ENCODE measurements at regions not wholly inside any gene's neighbourhood (a gene's known extent, or its start where the extent isn't known, plus 50 kb on each side); places are given as distances from the start of the nearest gene placed in this dataset.
A peak's percentile ranks its signal among the peaks of the same experiment; 100 is the strongest.

- no peak for DNase-seq
Measured at GRCh38 chr6:139659196-139659595, 284.7 kb upstream of the CITED2 start.

- DNase-seq, result no peak
Measured at GRCh38 chr6:139657119-139657518, 282.7 kb upstream of the CITED2 start.

GRCh38 chr6:139655783-139656705 lies 281.6 kb upstream of the CITED2 start:
- peak; percentile 1 for DNase-seq

DNA sequence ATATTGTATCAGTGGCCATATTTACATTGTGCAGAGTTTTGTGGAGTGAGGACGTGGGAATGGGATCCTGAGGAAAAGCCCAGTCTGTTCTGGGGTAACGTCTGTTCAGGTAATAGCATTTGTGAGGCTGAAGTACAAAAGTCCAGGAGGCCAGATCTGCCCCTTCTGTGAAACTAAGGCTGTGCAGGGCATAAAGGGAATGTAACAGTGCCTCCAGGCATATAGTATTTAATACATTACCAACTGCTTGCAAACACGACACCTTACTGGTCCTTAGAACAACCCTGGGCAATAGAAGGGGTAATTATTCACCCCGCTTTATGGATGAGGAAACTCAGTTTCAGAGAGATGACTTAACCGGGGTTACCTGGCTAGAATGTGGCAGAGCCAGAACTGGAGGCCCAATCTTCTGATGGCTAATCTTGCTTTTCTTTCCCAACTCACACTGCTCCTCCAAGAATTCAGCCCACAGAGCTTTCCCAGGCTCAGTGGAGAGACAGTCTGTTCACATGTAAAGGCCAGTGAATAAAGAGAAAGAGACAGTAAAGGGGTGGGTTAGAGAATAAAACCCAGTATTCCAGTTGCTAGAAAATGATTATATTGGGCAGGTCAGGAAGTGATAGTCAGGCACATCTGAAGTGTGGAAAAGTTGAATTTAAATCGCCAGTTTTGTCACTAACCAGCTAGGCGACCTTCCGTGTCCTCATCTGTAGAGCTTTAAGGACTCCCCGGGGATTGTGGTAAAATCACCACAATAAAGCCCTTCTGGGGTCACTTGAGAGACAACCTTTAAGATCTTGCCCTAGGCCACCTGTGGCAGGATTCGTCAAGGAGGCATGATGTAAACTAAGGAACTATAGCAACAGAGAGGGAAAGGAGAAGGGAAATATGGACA lies 280.7 kb upstream of the CITED2 start:
- no peak for DNase-seq

GRCh38 chr6:139654309-139654708 lies 279.9 kb upstream of the CITED2 start:
- DNase-seq, result no peak

GRCh38 chr6:139653111-139653510 lies 278.7 kb upstream of the CITED2 start:
- DNase-seq, result no peak

- DNase-seq, result no peak
Measured at GRCh38 chr6:139650941-139651340, 276.5 kb upstream of the CITED2 start.

DNA sequence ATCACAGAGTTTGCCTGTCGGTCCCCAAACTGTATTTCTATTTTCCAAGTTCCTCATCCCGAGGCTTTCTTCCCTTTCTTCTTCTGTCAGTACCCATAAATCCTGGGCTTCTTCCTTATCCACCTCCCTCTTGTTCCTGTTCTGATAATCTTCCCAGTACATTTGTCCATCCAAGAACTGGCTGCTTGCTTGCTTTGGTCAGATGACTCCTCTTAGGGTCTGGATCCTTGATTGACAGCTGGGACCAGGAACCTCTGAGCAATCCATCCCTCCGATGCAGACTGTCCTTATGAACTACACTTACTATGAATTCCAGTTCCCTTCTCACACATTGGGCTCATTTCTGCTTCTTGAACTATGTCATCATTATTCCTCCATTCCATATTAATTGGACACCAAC lies 275.3 kb upstream of the CITED2 start:
- DNase-seq, result no peak

- DNase-seq, result no peak
Measured at GRCh38 chr6:139649128-139649527, 274.7 kb upstream of the CITED2 start.

GRCh38 chr6:139648430-139649000 lies 274.1 kb upstream of the CITED2 start:
- DNase-seq, result no peak

DNA sequence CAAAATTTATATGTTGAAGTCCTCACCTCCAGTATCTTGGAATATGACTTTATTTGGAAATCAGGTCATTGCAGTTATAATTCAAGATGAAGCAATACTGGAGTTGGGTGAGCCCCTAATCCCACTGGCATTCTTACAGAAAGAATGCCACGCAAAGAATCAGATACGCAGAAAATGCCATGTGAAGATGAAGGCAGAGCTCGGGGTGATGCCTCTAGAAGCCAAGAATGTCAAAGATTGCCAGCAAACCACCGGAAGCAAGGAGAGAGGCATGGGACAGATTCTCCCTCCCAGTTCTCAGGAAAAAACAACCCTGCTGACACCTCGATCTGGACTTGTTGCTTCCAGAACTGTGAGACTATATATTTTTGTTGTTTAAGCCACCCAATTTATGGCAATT lies 273.4 kb upstream of the CITED2 start:
- DNase-seq, result no peak

- no peak for DNase-seq
Measured at GRCh38 chr6:139647016-139647415, 272.6 kb upstream of the CITED2 start.

GRCh38 chr6:139644821-139645220 lies 270.4 kb upstream of the CITED2 start:
- DNase-seq, result no peak

DNA sequence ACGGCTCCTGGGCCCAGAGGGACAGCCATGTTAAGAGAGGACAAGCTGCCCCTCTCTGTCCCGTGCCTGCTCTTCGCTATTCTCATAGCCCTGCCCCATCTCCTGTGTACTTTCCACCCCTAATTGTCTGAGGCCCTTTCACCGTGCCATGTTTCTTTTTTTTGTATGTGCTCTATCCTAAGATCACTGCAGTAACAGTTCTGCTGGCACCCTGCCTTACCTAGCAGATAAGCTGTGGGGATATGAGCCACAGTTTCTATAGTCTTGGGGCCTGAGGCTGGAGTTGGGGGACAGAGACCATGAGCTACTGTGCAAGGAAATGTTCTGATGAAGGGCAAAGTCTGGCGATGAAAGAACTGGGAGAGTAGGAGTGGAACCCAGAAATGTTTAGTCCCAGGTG lies 269.5 kb upstream of the CITED2 start:
- DNase-seq, result no peak

DNA sequence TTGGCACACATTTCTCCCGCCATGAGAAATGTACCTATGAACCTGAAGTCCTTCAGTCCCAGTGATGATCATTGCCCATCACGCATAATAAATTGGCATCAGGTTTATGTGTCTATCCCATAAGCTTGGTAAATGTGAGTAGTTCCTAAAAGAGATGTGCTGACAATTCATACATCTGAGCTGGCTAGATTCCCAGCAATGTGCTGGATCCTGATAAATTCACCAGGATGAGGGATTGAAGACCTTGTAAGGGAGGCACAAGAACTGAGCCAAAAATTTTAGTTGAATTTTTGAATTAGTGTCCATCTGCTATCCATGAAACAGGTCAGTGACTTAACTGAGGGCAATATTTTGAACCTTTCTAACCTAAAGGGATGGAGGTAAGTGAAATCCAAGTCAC lies 267.9 kb upstream of the CITED2 start:
- DNase-seq, result no peak

DNA sequence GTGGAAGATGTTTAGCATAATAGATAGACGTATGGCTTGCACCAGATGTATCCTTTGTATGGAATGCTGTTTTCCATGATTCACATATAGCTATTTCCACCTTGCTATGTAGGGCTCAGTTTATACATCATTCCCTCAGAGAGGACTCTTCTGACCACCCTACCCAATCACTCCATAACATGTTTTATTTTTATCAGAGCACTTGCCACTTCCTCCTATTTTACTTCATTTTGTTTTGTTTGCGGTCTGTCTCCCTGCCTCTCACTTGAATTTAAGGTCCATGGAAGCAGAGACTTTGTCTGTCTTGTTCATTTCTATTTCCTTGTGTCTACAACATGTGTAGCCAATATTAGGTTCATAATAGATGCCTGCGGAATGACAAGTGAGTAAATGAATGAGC lies 266.9 kb upstream of the CITED2 start:
- DNase-seq, result no peak

DNA sequence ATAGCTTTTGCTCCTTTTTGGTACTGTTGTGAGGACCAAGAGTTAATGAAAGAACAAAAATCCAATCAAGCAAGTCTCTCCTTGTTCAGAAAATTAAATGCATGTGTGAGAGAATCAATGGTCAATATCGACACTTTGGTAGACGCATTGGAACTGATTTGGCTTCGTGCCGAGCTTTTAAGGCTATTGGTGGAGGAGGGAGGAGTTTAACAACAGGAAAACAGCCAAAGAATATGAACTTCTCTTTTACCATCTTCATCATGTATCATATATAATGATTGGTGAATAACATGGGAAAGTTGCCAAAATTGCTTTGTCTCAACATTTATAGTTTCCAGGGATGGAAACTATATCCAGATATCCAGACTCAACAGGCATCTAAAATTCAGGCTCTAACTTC lies 266.5 kb upstream of the CITED2 start:
- DNase-seq, result no peak

- DNase-seq, result no peak
Measured at GRCh38 chr6:139640448-139640847, 266.0 kb upstream of the CITED2 start.

DNA sequence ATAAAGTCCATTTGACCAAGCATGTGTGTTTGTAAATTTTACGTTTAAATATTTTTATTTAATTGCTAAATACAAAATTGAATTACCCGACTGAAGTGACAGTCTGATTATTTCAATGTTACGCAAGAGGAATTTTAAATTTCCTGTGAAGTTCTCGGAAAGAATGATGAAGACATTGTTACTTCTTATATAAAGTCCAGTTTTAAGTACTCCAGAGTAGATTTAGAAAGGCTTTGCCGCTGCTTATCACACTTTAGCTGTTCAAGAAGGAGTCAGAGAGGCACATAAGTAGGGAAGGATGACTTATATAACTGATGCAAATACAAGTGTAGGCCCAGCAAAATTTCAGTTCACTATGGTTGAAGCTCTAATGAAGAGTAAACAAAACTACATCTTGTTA lies 265.1 kb upstream of the CITED2 start:
- no peak for DNase-seq

DNA sequence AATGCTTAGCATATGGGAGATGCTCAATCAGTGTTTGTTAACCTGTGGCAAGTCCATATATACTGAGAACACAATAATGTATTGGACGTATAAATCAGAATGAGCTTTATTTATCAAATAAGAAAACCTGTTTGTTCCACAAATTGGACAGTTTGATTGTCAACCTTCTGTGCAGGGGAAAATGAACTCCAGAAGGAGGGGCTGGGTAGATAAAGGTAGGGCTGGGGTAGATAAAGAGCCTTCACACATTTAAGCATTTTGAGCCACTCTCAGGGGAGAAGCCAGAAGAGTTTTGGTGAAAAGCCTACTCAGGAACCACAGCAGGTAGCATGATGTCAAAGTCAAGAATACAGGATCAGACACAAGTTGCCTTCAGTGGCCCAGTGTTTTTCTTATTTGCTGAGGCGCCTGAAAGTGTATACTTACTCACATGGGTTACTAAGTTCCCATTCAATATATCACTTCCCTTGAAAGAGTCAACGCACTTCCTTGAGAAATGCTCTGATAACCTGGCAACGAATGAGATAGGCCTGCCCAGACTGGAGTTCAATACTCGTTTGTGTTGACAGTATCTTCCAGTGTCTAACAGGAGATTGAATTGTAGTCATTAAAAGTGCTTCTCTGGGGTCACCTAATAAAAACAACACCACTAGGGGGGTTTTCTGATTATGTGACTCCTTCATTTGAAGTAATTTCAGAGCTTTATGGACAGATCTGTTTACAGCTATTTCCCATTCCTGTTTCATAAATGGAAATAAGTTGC lies 263.9 kb upstream of the CITED2 start:
- DNase-seq, result no peak

DNA sequence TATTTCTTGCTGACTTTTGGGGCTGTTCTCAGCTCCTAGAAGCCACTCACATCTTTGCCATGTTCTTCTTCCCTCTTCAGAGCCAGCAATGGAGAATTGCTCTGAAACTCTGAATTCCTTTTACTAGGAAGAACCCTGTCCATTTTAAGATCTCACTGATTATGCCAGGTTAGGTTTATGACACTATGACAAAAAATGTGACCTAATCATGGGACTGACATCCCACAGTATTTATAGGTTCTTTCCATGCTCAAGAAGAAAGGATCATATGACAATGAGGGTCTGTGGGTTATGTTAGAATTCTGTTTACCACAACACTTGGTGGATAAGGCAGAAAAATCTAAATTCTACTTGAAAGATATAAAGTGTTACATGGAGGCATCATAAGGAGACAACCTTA lies 263.3 kb upstream of the CITED2 start:
- no peak for DNase-seq

DNA sequence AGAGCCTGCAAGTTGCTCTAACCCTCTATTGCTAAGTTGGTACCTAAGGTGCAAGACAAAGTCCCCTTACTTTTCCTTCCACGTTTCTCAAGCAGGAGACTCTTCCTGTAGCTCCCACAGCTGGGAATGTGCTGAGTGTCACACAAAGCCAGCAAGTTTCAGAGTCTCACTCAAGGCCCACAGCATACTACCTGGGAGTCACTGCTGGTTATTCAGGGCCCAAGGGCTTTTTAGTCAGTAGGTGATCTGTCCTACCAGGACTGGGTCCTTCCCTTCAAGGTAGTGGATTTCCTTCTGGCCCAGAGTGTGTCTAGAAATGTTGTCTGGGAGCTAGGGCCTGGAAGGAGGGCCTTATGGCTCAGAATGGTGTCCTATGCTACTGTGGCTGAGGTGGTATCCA lies 261.9 kb upstream of the CITED2 start:
- no peak for DNase-seq
